Stimulated activated CD4-positive, alpha-beta T cell treated with anti-CD3 and anti-CD28 coated beads, TNF-alpha, amount 100 ng/mL, for 4 hours (primary cell): ENCODE measurements at regions not wholly inside any gene's neighbourhood (a gene's known extent, or its start where the extent isn't known, plus 50 kb on each side); places are given as distances from the start of the nearest gene placed in this dataset.
"Not testable (repeated sequence)": the region's sequence is repeated elsewhere in the genome, so short reads cannot be mapped to it uniquely, and the experiment has no call there.

Experiments
- DNase-seq, 3 experiments: peaks; one replicate each; pipeline ENCODE4 v3.0.0-alpha.2; 2020; ENCODE audit warnings: low read depth in 3 of 3

GRCh38 chr1:146282807-146283526 lies 54.1 kb upstream of the NOTCH2NLA start:
- DNase-seq: not testable (repeated sequence)

- DNase-seq: not testable (repeated sequence)
Measured at GRCh38 chr1:146281522-146281921, 52.7 kb upstream of the NOTCH2NLA start.

DNA sequence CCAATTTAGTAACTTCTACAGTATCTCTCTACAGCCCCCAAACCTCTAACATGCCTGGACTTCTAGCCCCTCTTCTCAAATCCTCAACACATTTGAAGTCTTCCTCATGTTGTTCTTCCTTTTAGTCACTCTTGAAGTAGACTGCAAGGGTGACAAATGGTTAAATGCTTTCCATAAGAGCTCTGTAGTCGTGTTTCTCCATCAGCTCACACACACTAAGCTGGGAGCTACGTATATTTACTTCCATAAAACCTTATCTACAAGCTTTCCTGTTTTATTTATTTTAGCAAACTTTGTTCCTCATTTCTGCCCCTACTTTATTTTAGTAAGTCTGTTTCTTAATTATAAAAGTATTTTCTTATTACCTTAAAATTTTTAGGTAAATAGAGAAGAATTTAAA lies 49.9 kb upstream of the NOTCH2NLA start:
- not testable (repeated sequence) for DNase-seq
